ENCODE measurements at regions not wholly inside any gene's neighbourhood (a gene's known extent, or its start where the extent isn't known, plus 50 kb on each side); places are given as distances from the start of the nearest gene placed in this dataset.

GRCh38 chr5:105392122-105392709 is 1829.6 kb upstream of the NUDT12 start:
- no peaks in the 10 kb centered on the region for H3K27me3 Mint-ChIP-seq
- Histone ChIP-seq H3K4me3 (ENCODE audit: control extremely low read depth in 1 of 5, extremely low read depth in 1 of 5, insufficient read depth in 1 of 5, low read depth in 2 of 5, low read length in 4 of 5) (no peak overlapping the region), H3K4me2 (replicated peaks; ENCODE audit: low read depth, low read length, poor library complexity, severe bottlenecking) (no peak overlapping the region), H3K79me2 (ENCODE audit: control insufficient read depth, insufficient read depth, low read length) (no peaks in the 10 kb centered on the region), H3K36me3 (replicated peaks in 1 of 2; ENCODE audit: control extremely low read depth in 1 of 2, control insufficient read depth in 1 of 2, extremely low read depth in 1 of 2, insufficient read depth in 2 of 2, low read length in 1 of 2) (no peaks in the 10 kb centered on the region), H3K9me3 (ENCODE audit: control extremely low read depth in 1 of 3, control insufficient read depth in 2 of 3, insufficient read depth in 1 of 3, low read length in 2 of 3) (peaks cover 0 to 12% (median 5%) of the 10 kb centered on the region in 3 donors), H3K27me3 (replicated peaks in 1 of 4; ENCODE audit: control extremely low read depth in 1 of 4, control insufficient read depth in 3 of 4, insufficient read depth in 4 of 4, low read length in 3 of 4) (no peaks in the 10 kb centered on the region), H3K27ac (ENCODE audit: low read length in 2 of 2) (no peak overlapping the region), H4K20me1 (ENCODE audit: control insufficient read depth, insufficient read depth, low read length, poor library complexity, severe bottlenecking) (no peaks in the 10 kb centered on the region), H2AFZ (ENCODE audit: insufficient read depth, low read depth, low read length, poor library complexity, severe bottlenecking) (no peak overlapping the region), H3K4me1 (ENCODE audit: control insufficient read depth in 2 of 2, insufficient read depth in 2 of 2, low read length in 2 of 2) (no peaks in the 10 kb centered on the region), H3K9ac (ENCODE audit: low read length) (no peak overlapping the region)
- no peaks in the 10 kb centered on the region for H3K9me3 Mint-ChIP-seq (ENCODE audit: insufficient read depth)
- H3K27ac Mint-ChIP-seq: no peak overlapping the region
- intact Hi-C loops (cut with micrococcal nuclease): no loop called here
- no peak overlapping the region for H3K4me3 Mint-ChIP-seq
- DNase-seq (no peak), ATAC-seq (ENCODE audit: low read depth) (no peak)
- H3K4me1 Mint-ChIP-seq: no peaks in the 10 kb centered on the region
- ChIA-PET POLR2A (no interaction called here), CTCF (no interaction called here)
- TF ChIP-seq EZH2 (IDR thresholded peaks at IDR 0.05; ENCODE audit: borderline replicate concordance, insufficient read depth, low read depth, low read length, poor library complexity, severe bottlenecking) (no peak), CTCF (IDR thresholded peaks at IDR 0.05) (no peak)
- 93% methylated on average over 17 of the region's 20 CpGs for WGBS (ENCODE audit: insufficient coverage)

GRCh38 chr5:105380126-105380525 is 1817.5 kb upstream of the NUDT12 start:
- DNase-seq (no peak), ATAC-seq (ENCODE audit: low read depth) (no peak)
- Histone ChIP-seq H3K36me3 (replicated peaks in 1 of 2; ENCODE audit: control extremely low read depth in 1 of 2, control insufficient read depth in 1 of 2, extremely low read depth in 1 of 2, insufficient read depth in 2 of 2, low read length in 1 of 2) (no peaks in the 10 kb centered on the region), H3K27me3 (replicated peaks in 1 of 4; ENCODE audit: control extremely low read depth in 1 of 4, control insufficient read depth in 3 of 4, insufficient read depth in 4 of 4, low read length in 3 of 4) (no peaks in the 10 kb centered on the region), H3K27ac (ENCODE audit: low read length in 2 of 2) (no peak overlapping the region), H3K79me2 (ENCODE audit: control insufficient read depth, insufficient read depth, low read length) (no peaks in the 10 kb centered on the region), H2AFZ (ENCODE audit: insufficient read depth, low read depth, low read length, poor library complexity, severe bottlenecking) (no peak overlapping the region), H3K4me1 (ENCODE audit: control insufficient read depth in 2 of 2, insufficient read depth in 2 of 2, low read length in 2 of 2) (no peaks in the 10 kb centered on the region), H4K20me1 (ENCODE audit: control insufficient read depth, insufficient read depth, low read length, poor library complexity, severe bottlenecking) (no peaks in the 10 kb centered on the region), H3K4me3 (ENCODE audit: control extremely low read depth in 1 of 5, extremely low read depth in 1 of 5, insufficient read depth in 1 of 5, low read depth in 2 of 5, low read length in 4 of 5) (no peak overlapping the region), H3K4me2 (replicated peaks; ENCODE audit: low read depth, low read length, poor library complexity, severe bottlenecking) (no peak overlapping the region), H3K9me3 (ENCODE audit: control extremely low read depth in 1 of 3, control insufficient read depth in 2 of 3, insufficient read depth in 1 of 3, low read length in 2 of 3) (peaks cover 0 to 7% (median 4%) of the 10 kb centered on the region in 3 donors), H3K9ac (ENCODE audit: low read length) (no peak overlapping the region)
- H3K27ac Mint-ChIP-seq: no peak overlapping the region
- WGBS (ENCODE audit: insufficient coverage): no CpG with 5 or more reads among the region's 1 CpG
- intact Hi-C loops (cut with micrococcal nuclease): no loop called here
- CTCF ChIA-PET: no interaction called here
- H3K9me3 Mint-ChIP-seq (ENCODE audit: insufficient read depth): peaks cover 2% of the 10 kb centered on the region
- TF ChIP-seq EZH2 (IDR thresholded peaks at IDR 0.05; ENCODE audit: borderline replicate concordance, insufficient read depth, low read depth, low read length, poor library complexity, severe bottlenecking) (no peak), CTCF (IDR thresholded peaks at IDR 0.05) (no peak)
- no peaks in the 10 kb centered on the region for H3K4me1 Mint-ChIP-seq
- H3K4me3 Mint-ChIP-seq: no peak overlapping the region
- POLR2A ChIA-PET: no interaction called here
- H3K27me3 Mint-ChIP-seq: no peaks in the 10 kb centered on the region
